ENCODE measurements at regions not wholly inside any gene's neighbourhood (a gene's known extent, or its start where the extent isn't known, plus 50 kb on each side); places are given as distances from the start of the nearest gene placed in this dataset.

GRCh38 chr22:44403166-44403565 is 90.4 kb upstream of the SHISAL1 start:
- H4K20me1 ChIP-seq (ENCODE audit: insufficient read depth, low read length), result no peaks in the 10 kb centered on the region
- H3K4me3 ChIP-seq (ENCODE audit: low read depth in 1 of 2, low read length in 2 of 2), result no peak overlapping the region
- DNase-seq, result no peak

DNA sequence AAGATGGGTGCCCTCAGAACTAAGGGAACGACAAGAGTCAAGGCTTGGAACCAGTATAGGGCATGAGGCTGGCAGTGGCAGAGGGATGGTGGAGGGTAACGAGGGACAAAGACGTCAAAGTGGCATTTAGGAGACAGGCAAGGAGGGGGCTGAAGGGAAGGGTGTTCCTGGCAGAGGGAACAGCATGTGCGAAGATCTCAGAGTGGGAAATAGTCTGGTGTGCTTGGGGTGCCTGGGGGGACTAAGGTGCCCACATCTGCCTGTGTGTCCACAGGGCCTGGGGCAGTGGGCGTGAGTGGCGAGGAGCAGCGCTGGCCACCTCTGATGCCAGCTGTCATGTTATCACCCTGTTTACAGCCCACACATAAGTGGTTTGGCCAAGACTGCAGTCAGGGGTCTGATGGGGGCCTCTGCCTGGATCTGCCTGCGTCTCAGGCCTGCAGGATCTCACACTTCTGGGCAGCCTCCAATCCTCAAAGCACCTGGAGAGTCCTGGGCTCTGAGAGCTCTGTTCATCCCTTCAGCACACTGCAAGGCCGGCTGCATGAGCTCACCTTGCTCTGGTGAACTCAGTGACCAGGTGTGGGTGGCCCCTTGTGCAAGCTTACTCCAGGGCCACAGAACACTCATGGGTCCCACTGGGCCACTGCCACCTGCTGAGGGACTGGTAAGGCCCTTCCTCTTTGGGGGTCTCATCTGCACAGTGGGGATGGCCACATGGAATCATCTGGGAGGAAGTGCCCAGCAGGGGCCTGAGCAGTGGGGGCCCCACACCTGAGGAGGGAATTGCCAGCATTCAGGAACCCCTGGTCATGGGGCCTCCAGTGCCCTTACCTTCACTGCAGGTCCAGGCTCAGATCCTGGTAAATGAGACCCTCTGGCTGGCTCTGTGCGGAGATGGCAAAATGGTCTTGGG is 89.7 kb upstream of the SHISAL1 start:
- no peak for DNase-seq
- H3K9me3 ChIP-seq (ENCODE audit: insufficient read depth, low read length, severe bottlenecking), result no peaks in the 10 kb centered on the region
- no peaks in the 10 kb centered on the region for H4K20me1 ChIP-seq (ENCODE audit: insufficient read depth, low read length)
- no peaks in the 10 kb centered on the region for H3K27me3 ChIP-seq (ENCODE audit: insufficient read depth, low read length, poor library complexity)
- H3K4me3 ChIP-seq (ENCODE audit: low read depth in 1 of 2, low read length in 2 of 2), result no peak overlapping the region
- no peaks in the 10 kb centered on the region for H3K4me1 ChIP-seq (ENCODE audit: insufficient read depth, low read length)
- no peaks in the 10 kb centered on the region for H3K36me3 ChIP-seq (ENCODE audit: insufficient read depth, low read length)
- ATAC-seq (ENCODE audit: insufficient read depth, low read depth), result no peak
- no peak overlapping the region for H3K9ac ChIP-seq (ENCODE audit: low read depth, low read length)
- no peak overlapping the region for H3K27ac ChIP-seq (ENCODE audit: low read length)
- H3K79me2 ChIP-seq (ENCODE audit: insufficient read depth, low read length), result no peaks in the 10 kb centered on the region
- no peak overlapping the region for H3K4me2 ChIP-seq (ENCODE audit: insufficient read depth, low read length)
- H2AFZ ChIP-seq (ENCODE audit: low read depth, low read length), result no peak overlapping the region
- TF ChIP-seq CTCF (IDR thresholded peaks at IDR 0.05; ENCODE audit: borderline replicate concordance, extremely low read depth, low read length, poor library complexity, severe bottlenecking), result no peak

More at GRCh38 chr22:44403166-44403565, 90.4 kb upstream of the SHISAL1 start:
- H3K9me3 ChIP-seq (ENCODE audit: insufficient read depth, low read length, severe bottlenecking), result no peaks in the 10 kb centered on the region
- H3K4me1 ChIP-seq (ENCODE audit: insufficient read depth, low read length), result no peaks in the 10 kb centered on the region
- H3K27ac ChIP-seq (ENCODE audit: low read length), result no peak overlapping the region
- H2AFZ ChIP-seq (ENCODE audit: low read depth, low read length), result no peak overlapping the region
- H3K27me3 ChIP-seq (ENCODE audit: insufficient read depth, low read length, poor library complexity), result no peaks in the 10 kb centered on the region
- no peaks in the 10 kb centered on the region for H3K36me3 ChIP-seq (ENCODE audit: insufficient read depth, low read length)
- H3K9ac ChIP-seq (ENCODE audit: low read depth, low read length), result no peak overlapping the region
- no peak overlapping the region for H3K4me2 ChIP-seq (ENCODE audit: insufficient read depth, low read length)
- TF ChIP-seq CTCF (IDR thresholded peaks at IDR 0.05; ENCODE audit: borderline replicate concordance, extremely low read depth, low read length, poor library complexity, severe bottlenecking) (no peak), EZH2 (IDR thresholded peaks at IDR 0.05; ENCODE audit: borderline replicate concordance, low read depth, low read length, severe bottlenecking) (no peak)
- no peak for ATAC-seq (ENCODE audit: insufficient read depth, low read depth)
- H3K79me2 ChIP-seq (ENCODE audit: insufficient read depth, low read length), result no peaks in the 10 kb centered on the region

- no peaks in the 10 kb centered on the region for H4K20me1 ChIP-seq (ENCODE audit: insufficient read depth, low read length)
- no peak overlapping the region for H3K27ac ChIP-seq (ENCODE audit: low read length)
- H2AFZ ChIP-seq (ENCODE audit: low read depth, low read length), result no peak overlapping the region
- ATAC-seq (ENCODE audit: insufficient read depth, low read depth) (no peak), DNase-seq (no peak)
- no peaks in the 10 kb centered on the region for H3K9me3 ChIP-seq (ENCODE audit: insufficient read depth, low read length, severe bottlenecking)
- TF ChIP-seq CTCF (IDR thresholded peaks at IDR 0.05; ENCODE audit: borderline replicate concordance, extremely low read depth, low read length, poor library complexity, severe bottlenecking) (no peak), EZH2 (IDR thresholded peaks at IDR 0.05; ENCODE audit: borderline replicate concordance, low read depth, low read length, severe bottlenecking) (no peak)
- H3K27me3 ChIP-seq (ENCODE audit: insufficient read depth, low read length, poor library complexity), result no peaks in the 10 kb centered on the region
- H3K79me2 ChIP-seq (ENCODE audit: insufficient read depth, low read length), result no peaks in the 10 kb centered on the region
- H3K4me2 ChIP-seq (ENCODE audit: insufficient read depth, low read length), result no peak overlapping the region
- H3K4me1 ChIP-seq (ENCODE audit: insufficient read depth, low read length), result no peaks in the 10 kb centered on the region
- no peak overlapping the region for H3K4me3 ChIP-seq (ENCODE audit: low read depth in 1 of 2, low read length in 2 of 2)
- no peaks in the 10 kb centered on the region for H3K36me3 ChIP-seq (ENCODE audit: insufficient read depth, low read length)
- no peak overlapping the region for H3K9ac ChIP-seq (ENCODE audit: low read depth, low read length)
Observed at GRCh38 chr22:44401783-44402110, 89.0 kb upstream of the SHISAL1 start.
